ENCODE measurements at regions not wholly inside any gene's neighbourhood (a gene's known extent, or its start where the extent isn't known, plus 50 kb on each side); places are given as distances from the start of the nearest gene placed in this dataset.

DNA sequence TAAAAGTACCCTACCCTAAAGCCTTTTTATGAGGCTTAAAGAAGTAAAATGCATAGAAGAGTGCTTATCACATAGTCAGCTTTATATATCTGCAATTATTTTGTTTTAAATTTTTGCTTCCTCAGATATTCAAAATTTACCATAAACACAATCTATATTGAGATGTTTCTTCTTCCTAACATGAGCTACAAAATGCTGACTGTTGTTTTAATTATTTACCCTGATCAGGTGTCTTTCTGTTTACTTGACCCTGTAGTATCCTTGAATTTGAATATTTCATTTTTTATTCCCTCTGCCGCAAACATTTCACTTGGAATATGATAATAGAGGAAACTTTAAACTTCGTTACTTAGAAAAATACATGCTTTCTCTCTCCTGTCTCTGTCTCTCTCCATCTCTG is 147.9 kb downstream of the TMX3 start:
- Histone ChIP-seq H2BK20ac (ENCODE audit: low read length) (no peak overlapping the region), H2AFZ (ENCODE audit: low read length) (no peak overlapping the region), H3K27ac (ENCODE audit: low read depth, low read length) (no peak overlapping the region), H3K27me3 (replicated peaks in 1 of 4; ENCODE audit: control insufficient read depth in 3 of 4, extremely low read depth in 1 of 4, insufficient read depth in 3 of 4, low read length in 3 of 4) (no peaks in the 10 kb centered on the region), H3K14ac (ENCODE audit: insufficient read length) (no peak overlapping the region), H3K79me1 (ENCODE audit: low read depth, low read length) (no peaks in the 10 kb centered on the region), H3K4me3 (ENCODE audit: extremely low read depth in 1 of 4, insufficient read depth in 2 of 4, low read depth in 3 of 4, low read length in 4 of 4) (no peak overlapping the region), H4K5ac (ENCODE audit: insufficient read length, low read depth, low read length) (no peak overlapping the region), H4K20me1 (replicated peaks in 1 of 2; ENCODE audit: control insufficient read depth in 1 of 2, insufficient read depth in 2 of 2, low read length in 2 of 2) (no peaks in the 10 kb centered on the region), H3K4me1 (replicated peaks in 1 of 4; ENCODE audit: control insufficient read depth in 3 of 4, insufficient read depth in 4 of 4, low read length in 3 of 4) (peaks cover 0 to 9% (median 6%) of the 10 kb centered on the region in 4 experiments; a peak in 3 of 7 replicates), H3K4me2 (ENCODE audit: insufficient read depth in 1 of 2, low read depth in 2 of 2, low read length in 2 of 2) (no peak overlapping the region), H2BK15ac (ENCODE audit: low read length) (no peak overlapping the region), H3K36me3 (ENCODE audit: control insufficient read depth in 2 of 4, insufficient read depth in 4 of 4, low read length in 3 of 4) (no peaks in the 10 kb centered on the region), H4K91ac (replicated peaks; ENCODE audit: insufficient read length, low read length) (no peak overlapping the region), H2AK5ac (ENCODE audit: low read depth, low read length) (no peak overlapping the region), H3K23ac (ENCODE audit: insufficient read length) (no peak overlapping the region), H3K18ac (ENCODE audit: extremely low read depth, low read length) (no peak overlapping the region), H3K9me3 (ENCODE audit: insufficient read depth in 2 of 2, low read depth in 1 of 2, low read length in 1 of 2) (no peaks in the 10 kb centered on the region), H4K8ac (ENCODE audit: extremely low read depth, insufficient read depth, low read length) (no peak overlapping the region), H2BK5ac (ENCODE audit: low read depth, low read length) (no peak overlapping the region), H3K56ac (replicated peaks; ENCODE audit: insufficient read length, low read depth, low read length) (no peak overlapping the region), H3K4ac (replicated peaks; ENCODE audit: insufficient read length, low read depth, low read length) (no peak overlapping the region), H2BK120ac (replicated peaks; ENCODE audit: low read depth, low read length) (no peak overlapping the region), H2BK12ac (ENCODE audit: low read depth, low read length) (no peak overlapping the region), H3K9ac (replicated peaks in 1 of 4; ENCODE audit: extremely low read depth in 1 of 4, low read depth in 3 of 4, low read length in 3 of 4) (no peak overlapping the region), H3K23me2 (ENCODE audit: low read depth, low read length) (peaks cover 2% of the 10 kb centered on the region; the same call in 1 of the 2 replicates), H3K79me2 (ENCODE audit: control insufficient read depth in 1 of 2, insufficient read depth in 2 of 2, low read length in 2 of 2) (no peaks in the 10 kb centered on the region)
- FAIRE-seq (no peak), DNase-seq (ENCODE audit: low read depth in 1 of 2, low spot score in 2 of 2) (no peak)
- ChIA-PET CTCF (ENCODE audit: partially characterized antibody) (interaction anchor here (0.6 kb wide), 1 partner anchor 295 kb away, joined by 5 read pairs; no protein-coding TSS in a partner anchor), POLR2A (ENCODE audit: partially characterized antibody) (no interaction called here)
- TF ChIP-seq HDAC2 (IDR thresholded peaks at IDR 0.05; ENCODE audit: borderline replicate concordance in 1 of 2, low read depth in 2 of 2, low read length in 2 of 2), result no peak
- 94% methylated on average over 2 of the region's 2 CpGs; no CpG with 5 or more reads in 1 of the 2 experiments for WGBS, 2 experiments (ENCODE audit: extremely low coverage in 1 of 2, insufficient coverage in 1 of 2, insufficient read length in 1 of 2, insufficient replicate concordance in 2 of 2, low coverage in 1 of 2, low lambda C conversion rate in 2 of 2, missing lambda C conversion rate in 1 of 2)
